H1 (cell line): ENCODE measurements at regions not wholly inside any gene's neighbourhood (a gene's known extent, or its start where the extent isn't known, plus 50 kb on each side); places are given as distances from the start of the nearest gene placed in this dataset.

Experiments
- CTCF ChIA-PET: fragments of 300-600 bp; sonication (Branson Sonifier 250); formaldehyde crosslinking; loops from one replicate; lab custom pipeline; 2021; ENCODE audit not compliant: partially characterized antibody; lab: Charles Lee
- POLR2A ChIA-PET: fragments of 300-600 bp; sonication (Branson Sonifier 250); formaldehyde crosslinking; loops from one replicate; lab custom pipeline; 2021; ENCODE audit warnings: inconsistent platforms; ENCODE audit not compliant: partially characterized antibody; lab: Charles Lee
- DNase-seq, 2 experiments: peaks; one replicate each; pipeline versions ENCODE4 v3.0.0 to v3.0.0-alpha.2; 2010 to 2022; ENCODE audit warnings: low spot score in 2 of 2, low read depth in 1 of 2, mixed read lengths in 1 of 2
- FAIRE-seq: peaks from 2 replicates; lab custom pipeline; 2011; peaks lifted over from hg19 to GRCh38; lab: Jason Lieb, UNC
- H2AFZ ChIP-seq: 2 replicates; pipeline ENCODE4 v1.8.1; 2012; ENCODE audit warnings: low read length, inconsistent platforms
- H2AK5ac ChIP-seq: 2 replicates; pipeline ENCODE4 v1.6.1; 2013; ENCODE audit warnings: low read depth, low read length
- H2BK120ac ChIP-seq: replicated peaks from 2 replicates; pipeline ENCODE3; 2013; ENCODE audit warnings: low read depth, low read length, inconsistent platforms
- H2BK12ac ChIP-seq: 2 replicates; pipeline ENCODE4 v1.6.1; 2013; ENCODE audit warnings: low read depth, low read length
- H2BK15ac ChIP-seq: 2 replicates; pipeline ENCODE4 v1.6.1; 2013; ENCODE audit warnings: low read length
- H2BK20ac ChIP-seq: 2 replicates; pipeline ENCODE4 v1.6.1; 2013; ENCODE audit warnings: low read length
- H2BK5ac ChIP-seq: 2 replicates; pipeline ENCODE4 v1.6.1; 2013; ENCODE audit warnings: low read depth, low read length
- H3K14ac ChIP-seq: 2 replicates; pipeline ENCODE4 v1.6.1; 2013; ENCODE audit warnings: inconsistent platforms; ENCODE audit not compliant: insufficient read length
- H3K18ac ChIP-seq: 2 replicates; pipeline ENCODE4 v1.6.1; 2013; ENCODE audit warnings: low read length; ENCODE audit errors: extremely low read depth
- H3K23ac ChIP-seq: 2 replicates; pipeline ENCODE4 v1.6.1; 2013; ENCODE audit warnings: inconsistent platforms; ENCODE audit not compliant: insufficient read length
- H3K23me2 ChIP-seq: 2 replicates; pipeline ENCODE4 v1.6.1; 2013; ENCODE audit warnings: low read depth, low read length
- H3K27ac ChIP-seq: 2 replicates; pipeline ENCODE4 v1.6.1; 2011; ENCODE audit warnings: low read depth, low read length, inconsistent platforms
- H3K27me3 ChIP-seq, 4 experiments: replicated peaks in 1 of 4; 1 replicate in 1 of 4; 2 replicates in 3 of 4; pipeline versions ENCODE4 v1.6.1 to v1.8.1; 2011 to 2013; ENCODE audit warnings: low read length in 3 of 4, mild to moderate bottlenecking in 3 of 4, inconsistent platforms in 2 of 4, mixed read lengths in 2 of 4, moderate library complexity in 1 of 4; ENCODE audit not compliant: control insufficient read depth in 3 of 4, insufficient read depth in 3 of 4; ENCODE audit errors: extremely low read depth in 1 of 4
- H3K36me3 ChIP-seq, 4 experiments: 2 replicates each; pipeline versions ENCODE4 v1.6.1 to v1.8.1; 2011 to 2013; ENCODE audit warnings: mild to moderate bottlenecking in 4 of 4, low read length in 3 of 4, moderate library complexity in 2 of 4, control low read depth in 1 of 4, inconsistent platforms in 1 of 4; ENCODE audit not compliant: insufficient read depth in 4 of 4, control insufficient read depth in 2 of 4
- H3K4ac ChIP-seq: replicated peaks from 2 replicates; pipeline ENCODE3; 2013; ENCODE audit warnings: low read length, low read depth, mixed read lengths, inconsistent platforms; ENCODE audit not compliant: insufficient read length
- H3K4me1 ChIP-seq, 4 experiments: replicated peaks in 1 of 4; 1 replicate in 1 of 4; 2 replicates in 3 of 4; pipeline versions ENCODE4 v1.6.1 to v1.8.1; 2011 to 2013; ENCODE audit warnings: low read length in 3 of 4, inconsistent platforms in 2 of 4, mixed read lengths in 1 of 4; ENCODE audit not compliant: insufficient read depth in 4 of 4, control insufficient read depth in 3 of 4
- H3K4me2 ChIP-seq, 2 experiments: 2 replicates each; pipeline versions ENCODE4 v1.6.1 to v1.8.1; 2011 to 2013; ENCODE audit warnings: low read depth in 2 of 2, low read length in 2 of 2, control low read depth in 1 of 2, inconsistent platforms in 1 of 2, mild to moderate bottlenecking in 1 of 2; ENCODE audit not compliant: insufficient read depth in 1 of 2
- H3K4me3 ChIP-seq, 4 experiments: fragments of 200-600, 300-600 bp in 1 of 4; sonication (generic), shearing (Covaris generic), sonication (Bioruptor Twin) in 1 of 4; 2 replicates each; pipeline versions ENCODE4 v1.5.1 to v1.8.1; 2011 to 2016; ENCODE audit warnings: low read length in 4 of 4, low read depth in 3 of 4, control low read depth in 2 of 4, inconsistent platforms in 2 of 4, mild to moderate bottlenecking in 2 of 4, mixed read lengths in 1 of 4, moderate library complexity in 1 of 4; ENCODE audit not compliant: insufficient read depth in 2 of 4; ENCODE audit errors: extremely low read depth in 1 of 4
- H3K56ac ChIP-seq: replicated peaks from 2 replicates; pipeline ENCODE3; 2013; ENCODE audit warnings: low read depth, mild to moderate bottlenecking, mixed read lengths, low read length, inconsistent platforms; ENCODE audit not compliant: insufficient read length
- H3K79me1 ChIP-seq: 2 replicates; pipeline ENCODE4 v1.6.1; 2013; ENCODE audit warnings: low read depth, low read length, control low read depth
- H3K79me2 ChIP-seq, 2 experiments: 2 replicates each; pipeline versions ENCODE4 v1.6.1 to v1.8.1; 2012 to 2013; ENCODE audit warnings: low read length in 2 of 2, mild to moderate bottlenecking in 2 of 2, inconsistent platforms in 1 of 2; ENCODE audit not compliant: insufficient read depth in 2 of 2, control insufficient read depth in 1 of 2
- H3K9ac ChIP-seq, 4 experiments: replicated peaks in 1 of 4; 1 replicate in 1 of 4; 2 replicates in 3 of 4; pipeline versions ENCODE4 v1.6.1 to v1.8.1; 2011 to 2013; ENCODE audit warnings: low read depth in 3 of 4, low read length in 3 of 4, control low read depth in 2 of 4, mild to moderate bottlenecking in 2 of 4, moderate library complexity in 2 of 4, inconsistent platforms in 1 of 4; ENCODE audit errors: extremely low read depth in 1 of 4
- H3K9me3 ChIP-seq, 2 experiments: 2 replicates each; pipeline versions ENCODE4 v1.6.1 to v1.8.1; 2012 to 2013; ENCODE audit warnings: mild to moderate bottlenecking in 2 of 2, moderate library complexity in 2 of 2, control low read depth in 1 of 2, inconsistent platforms in 1 of 2, low read depth in 1 of 2, low read length in 1 of 2, mixed read lengths in 1 of 2; ENCODE audit not compliant: insufficient read depth in 2 of 2
- H4K20me1 ChIP-seq, 2 experiments: replicated peaks in 1 of 2; 2 replicates each; pipeline versions ENCODE3 to v1.8.1; 2011 to 2013; ENCODE audit warnings: inconsistent platforms in 2 of 2, low read length in 2 of 2, mild to moderate bottlenecking in 1 of 2; ENCODE audit not compliant: insufficient read depth in 2 of 2, control insufficient read depth in 1 of 2
- H4K5ac ChIP-seq: 2 replicates; pipeline ENCODE4 v1.6.1; 2013; ENCODE audit warnings: low read length, low read depth, mixed read lengths, inconsistent platforms; ENCODE audit not compliant: insufficient read length
- H4K8ac ChIP-seq: 2 replicates; pipeline ENCODE4 v1.8.0; 2013; ENCODE audit warnings: mild to moderate bottlenecking, moderate library complexity, low read length, inconsistent platforms; ENCODE audit not compliant: insufficient read depth; ENCODE audit errors: extremely low read depth
- H4K91ac ChIP-seq: replicated peaks from 2 replicates; pipeline ENCODE3; 2013; ENCODE audit warnings: low read length, mixed read lengths, inconsistent platforms; ENCODE audit not compliant: insufficient read length
- CREB1 ChIP-seq: IDR thresholded peaks from 2 replicates; pipeline ENCODE4 v1.6.1; 2012; ENCODE audit warnings: inconsistent platforms
- EGR1 ChIP-seq: IDR thresholded peaks from 2 replicates; pipeline ENCODE4 v1.6.1; 2011; ENCODE audit warnings: low read depth, low read length, borderline replicate concordance
- EZH2 ChIP-seq: fragments of 200-600 bp; sonication (generic); IDR thresholded peaks from 2 replicates; pipeline ENCODE4 v1.7.1; 2012; ENCODE audit warnings: low read depth, mild to moderate bottlenecking, moderate library complexity, low read length, inconsistent platforms; ENCODE audit not compliant: severe bottlenecking
- FOSL1 ChIP-seq: IDR thresholded peaks from 2 replicates; pipeline ENCODE4 v1.6.1; 2011; ENCODE audit warnings: mild to moderate bottlenecking, low read depth, low read length, moderate library complexity; ENCODE audit not compliant: insufficient read depth
- POU5F1 ChIP-seq: IDR thresholded peaks from 2 replicates; pipeline ENCODE4 v1.6.1; 2011; ENCODE audit warnings: low read depth, mild to moderate bottlenecking, low read length, moderate library complexity
- RAD21 ChIP-seq, 2 experiments: IDR thresholded peaks in 1 of 2; conservative IDR thresholded peaks in 1 of 2; 2 replicates each; pipeline ENCODE4 v1.6.1; 2011; ENCODE audit warnings: low read depth in 2 of 2, low read length in 2 of 2, improper control_type of control experiment in 1 of 2, inconsistent platforms in 1 of 2, mild to moderate bottlenecking in 1 of 2, moderate library complexity in 1 of 2
- RFX5 ChIP-seq: IDR thresholded peaks from 2 replicates; pipeline ENCODE4 v1.6.1; 2011; ENCODE audit warnings: low read depth, low read length, improper control_type of control experiment, borderline replicate concordance
- RNF2 ChIP-seq: fragments of 200-900, 300-1000 bp; sonication (generic); IDR thresholded peaks from 2 replicates; pipeline ENCODE4 v1.7.1; 2016; ENCODE audit warnings: borderline replicate concordance, low read depth, mild to moderate bottlenecking, antibody characterized with exemption, low read length; ENCODE audit not compliant: poor library complexity, severe bottlenecking; ENCODE audit errors: missing control alignments
- RXRA ChIP-seq: IDR thresholded peaks from 2 replicates; pipeline ENCODE4 v1.6.1; 2011; ENCODE audit warnings: low read depth, mild to moderate bottlenecking, low read length, moderate library complexity; ENCODE audit not compliant: insufficient read depth
- SIRT6 ChIP-seq: IDR thresholded peaks from one replicate; pipeline ENCODE4 v1.7.1; 2012; ENCODE audit warnings: low read length, inconsistent platforms
- SP1 ChIP-seq: IDR thresholded peaks from 2 replicates; pipeline ENCODE4 v1.6.1; 2011; ENCODE audit warnings: low read depth, low read length
- TCF12 ChIP-seq: IDR thresholded peaks from 2 replicates; pipeline ENCODE4 v1.6.1; 2011; ENCODE audit warnings: low read depth, mild to moderate bottlenecking, low read length
- TEAD4 ChIP-seq: IDR thresholded peaks from 2 replicates; pipeline ENCODE4 v1.6.1; 2012; ENCODE audit warnings: low read depth, low read length, inconsistent platforms, mixed read lengths
- YY1 ChIP-seq: IDR thresholded peaks from 2 replicates; pipeline ENCODE4 v1.6.1; 2011; ENCODE audit warnings: low read depth, mild to moderate bottlenecking, low read length
- WGBS, 2 experiments: shearing (Covaris generic) in 1 of 2; methylation state at CpG; one replicate each; pipeline versions ENCODE4 v1.1.6 to v1.1.7; 2013 to 2015; ENCODE audit warnings: low lambda C conversion rate in 2 of 2, mixed read lengths in 2 of 2, inconsistent platforms in 1 of 2, low coverage in 1 of 2, missing lambda C conversion rate in 1 of 2; ENCODE audit not compliant: insufficient replicate concordance in 2 of 2, insufficient coverage in 1 of 2, insufficient read length in 1 of 2; ENCODE audit errors: extremely low coverage in 1 of 2, missing lambda C conversion rate in 1 of 2; 5-methylcytosine and 5-hydroxymethylcytosine counted together
- TF ChIP-seq, protein P1 (sequence below): IDR thresholded peaks from 2 replicates; pipeline ENCODE4 v1.6.1; 2012; ENCODE audit warnings: inconsistent platforms

DNA sequence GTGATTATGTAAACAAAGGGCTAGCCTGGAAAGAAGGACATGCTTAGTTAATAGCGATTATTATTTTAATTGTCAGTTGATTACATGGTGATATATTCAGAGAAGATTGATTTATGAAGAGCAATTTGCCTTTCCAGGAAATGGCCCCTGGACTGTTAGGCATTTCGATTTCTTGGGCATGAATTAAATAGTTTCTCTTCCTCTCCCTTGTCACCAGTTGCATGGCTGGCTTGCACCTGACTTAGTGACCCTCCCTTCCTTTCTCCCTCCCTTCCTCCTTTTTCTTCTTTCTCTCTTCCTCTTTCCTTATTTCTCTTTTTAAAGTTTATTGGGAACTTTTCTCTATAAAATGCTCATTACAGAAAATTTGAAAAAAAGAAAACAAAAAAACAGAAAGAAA lies 235.4 kb downstream of the CDC5L start:
- no peak overlapping the region for H3K4me3 ChIP-seq
- no peak overlapping the region for H3K27ac ChIP-seq
- H3K36me3 ChIP-seq, result no peaks in the 10 kb centered on the region
- no peak for TF ChIP-seq RAD21 (IDR thresholded peaks at IDR 0.05 in 1 of 2, conservative IDR thresholded peaks at IDR 0.05 in 1 of 2; ENCODE audit: low read depth in 2 of 2, low read length in 2 of 2)
- TF ChIP-seq SP1, result no peak
- TF ChIP-seq SIRT6, result no peak
- no peak for TF ChIP-seq RXRA
- no peak for TF ChIP-seq TEAD4
- TF ChIP-seq POU5F1, result no peak
- TF ChIP-seq FOSL1, result no peak
- TF ChIP-seq RNF2, result no peak
- TF ChIP-seq CREB1, result no peak
- no peak for TF ChIP-seq EGR1
- TF ChIP-seq, protein P1, sequence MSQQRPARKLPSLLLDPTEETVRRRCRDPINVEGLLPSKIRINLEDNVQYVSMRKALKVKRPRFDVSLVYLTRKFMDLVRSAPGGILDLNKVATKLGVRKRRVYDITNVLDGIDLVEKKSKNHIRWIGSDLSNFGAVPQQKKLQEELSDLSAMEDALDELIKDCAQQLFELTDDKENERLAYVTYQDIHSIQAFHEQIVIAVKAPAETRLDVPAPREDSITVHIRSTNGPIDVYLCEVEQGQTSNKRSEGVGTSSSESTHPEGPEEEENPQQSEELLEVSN, result no peak
- TF ChIP-seq TCF12, result no peak
- no peak for TF ChIP-seq RFX5
- no peak for TF ChIP-seq EZH2
- TF ChIP-seq YY1, result no peak
- no peak overlapping the region for H2BK15ac ChIP-seq
- no peak overlapping the region for H3K4me2 ChIP-seq
- H2AK5ac ChIP-seq, result no peak overlapping the region
- no peak overlapping the region for H2BK5ac ChIP-seq
- no peak overlapping the region for H3K14ac ChIP-seq
- no peaks in the 10 kb centered on the region for H3K79me1 ChIP-seq
- WGBS, 2 experiments, result 80 to 100% methylated on average over 1 to 2 of the region's 2 CpGs
- H2BK120ac ChIP-seq, result no peak overlapping the region
- peaks cover 0 to 2% of the 10 kb centered on the region in 2 experiments for H4K20me1 ChIP-seq
- no peak for FAIRE-seq
- peaks cover 0 to 6% (median 0%) of the 10 kb centered on the region in 4 experiments; a peak in 2 of 7 replicates for H3K27me3 ChIP-seq
- no peak overlapping the region for H3K56ac ChIP-seq
- no peak overlapping the region for H4K5ac ChIP-seq
- H3K9me3 ChIP-seq, result no peaks in the 10 kb centered on the region
- no peak overlapping the region for H2AFZ ChIP-seq
- no peak overlapping the region for H4K8ac ChIP-seq
- no peak overlapping the region for H3K18ac ChIP-seq
- no peak overlapping the region for H3K4ac ChIP-seq
- no peaks in the 10 kb centered on the region for H3K79me2 ChIP-seq
- peaks cover 8 to 34% (median 32%) of the 10 kb centered on the region in 4 experiments for H3K4me1 ChIP-seq
- no peak overlapping the region for H3K9ac ChIP-seq
- no peak overlapping the region for H4K91ac ChIP-seq
- H2BK12ac ChIP-seq, result no peak overlapping the region
- no peak overlapping the region for H2BK20ac ChIP-seq
- H3K23me2 ChIP-seq, result peaks cover 5% of the 10 kb centered on the region
- no peak overlapping the region for H3K23ac ChIP-seq
- POLR2A ChIA-PET, result no interaction called here
- no peak for DNase-seq
- CTCF ChIA-PET, result interaction anchor here (0.9 to 2.2 kb wide), 4 partner anchors 24 to 1022 kb away, joined by 3 to 8 read pairs (median 4); no protein-coding TSS in a partner anchor
